GM19395 (cell line): ENCODE measurements at regions not wholly inside any gene's neighbourhood (a gene's known extent, or its start where the extent isn't known, plus 50 kb on each side); places are given as distances from the start of the nearest gene placed in this dataset.
"Not testable (repeated sequence)": the region's sequence is repeated elsewhere in the genome, so short reads cannot be mapped to it uniquely, and the experiment has no call there.

ENCODE experiments used
- ATAC-seq: cut with Tn5 transposase; IDR thresholded peaks from one replicate; pipeline ENCODE4 v1.9.1; 2021; ENCODE audit warnings: mild to moderate bottlenecking, moderate library complexity; ENCODE audit not compliant: unreplicated experiment

DNA sequence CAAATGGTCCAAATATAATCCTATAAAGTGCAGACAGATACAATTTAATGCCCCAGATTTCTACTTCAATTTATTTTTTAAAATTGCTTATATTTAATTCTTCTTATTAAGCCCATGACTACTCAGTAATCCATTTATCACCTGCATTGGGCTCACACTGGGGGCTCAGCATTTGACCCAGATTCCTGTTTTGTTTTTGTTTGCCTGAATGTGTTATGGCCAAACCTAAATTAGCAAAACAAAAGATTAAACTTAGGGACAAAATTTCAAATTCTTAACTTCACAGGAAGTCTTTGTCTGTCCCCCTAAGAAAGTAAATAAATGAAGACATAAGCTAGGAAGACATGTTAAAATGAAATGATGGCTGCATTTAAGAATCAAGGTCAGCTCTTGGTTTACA, 322.3 kb downstream of the RMST start:
- no peak for ATAC-seq

- no peak for ATAC-seq
Measured at GRCh38 chr12:97790281-97790680, 327.7 kb downstream of the RMST start.

DNA sequence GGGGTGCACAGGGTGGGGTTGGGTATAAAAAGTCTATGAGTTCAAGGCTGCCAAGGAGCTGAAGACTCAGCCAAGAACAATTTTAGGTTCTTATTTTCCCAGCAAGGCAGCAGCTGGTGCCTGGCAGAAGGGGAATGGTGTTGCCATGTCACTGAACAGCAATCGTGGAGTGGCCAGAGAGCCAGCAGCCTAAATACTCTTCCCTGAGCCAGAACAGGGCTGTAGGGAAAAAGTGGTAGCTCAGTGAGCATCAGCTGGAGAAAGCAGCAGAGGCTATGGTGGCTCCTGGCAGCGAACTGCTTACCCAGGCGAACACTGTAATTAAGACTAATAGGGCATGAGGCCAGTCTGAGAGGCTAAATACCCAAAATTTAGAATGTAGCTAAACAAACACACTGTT, 334.9 kb downstream of the RMST start:
- no peak for ATAC-seq

- no peak for ATAC-seq
Measured at GRCh38 chr12:97800561-97800960, 338.0 kb downstream of the RMST start.

- ATAC-seq: no peak
Measured at GRCh38 chr12:97801471-97802059, 339.0 kb downstream of the RMST start.

- no peak for ATAC-seq
Measured at GRCh38 chr12:97805146-97805545, 342.5 kb downstream of the RMST start.

GRCh38 chr12:97813301-97813700, 350.7 kb downstream of the RMST start:
- ATAC-seq: no peak

DNA sequence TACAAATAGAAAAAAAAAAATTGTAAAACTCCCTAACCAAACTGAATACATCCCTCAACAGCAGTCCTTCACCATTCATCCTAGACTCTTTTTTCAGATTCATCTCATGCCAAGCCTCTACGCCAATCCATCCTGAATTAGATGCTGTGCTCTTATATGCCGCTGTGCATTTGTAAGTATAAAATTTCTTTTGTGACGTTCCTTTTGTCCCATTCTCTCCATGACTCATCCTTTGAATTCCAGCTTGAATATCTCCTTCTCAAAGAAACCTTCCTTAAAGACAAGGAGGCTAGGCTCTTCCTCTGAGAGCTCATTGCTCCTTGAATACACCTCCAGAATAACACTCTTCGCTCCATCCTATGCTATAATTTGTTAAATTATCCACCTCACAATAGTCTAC, 359.2 kb downstream of the RMST start:
- ATAC-seq: no peak

GRCh38 chr12:97835541-97835940, 372.9 kb downstream of the RMST start:
- no peak for ATAC-seq

DNA sequence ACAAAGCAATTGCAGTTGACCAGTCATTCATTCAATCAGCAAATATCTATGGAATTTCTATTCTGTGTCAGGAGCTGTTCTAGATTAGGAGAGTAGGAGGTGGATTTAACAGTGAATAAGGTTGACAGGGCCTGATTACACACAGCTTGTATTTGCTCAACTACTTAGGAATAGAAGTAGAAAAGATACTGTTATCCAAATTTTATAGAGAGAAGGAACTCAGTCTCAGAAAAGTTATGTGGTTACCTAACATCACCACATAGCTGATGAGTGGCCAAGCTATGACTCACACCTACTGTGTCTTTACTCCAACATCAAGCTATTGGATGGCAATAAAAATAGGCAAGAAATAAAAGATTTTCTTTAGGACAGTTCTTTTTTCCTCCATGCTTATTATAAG, 374.8 kb downstream of the RMST start:
- ATAC-seq: no peak

DNA sequence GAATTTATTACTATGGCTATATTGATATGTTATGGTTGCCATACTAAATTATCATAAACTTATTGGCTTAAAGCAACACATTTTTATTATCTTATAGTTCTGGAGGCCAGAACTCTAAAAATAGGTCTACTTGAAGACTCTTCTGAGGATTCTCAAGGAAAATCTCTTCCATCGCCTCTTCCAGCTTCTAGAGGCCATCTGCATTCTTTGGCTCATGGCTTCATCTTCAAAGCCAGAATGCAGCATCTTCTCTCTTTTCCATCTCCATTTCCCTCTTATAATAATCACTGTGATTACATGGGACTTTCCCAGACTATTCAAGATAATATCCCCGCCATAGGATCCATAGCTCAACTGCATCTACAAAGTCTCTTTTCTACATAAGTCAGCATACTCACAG, 385.4 kb downstream of the RMST start:
- ATAC-seq: no peak

DNA sequence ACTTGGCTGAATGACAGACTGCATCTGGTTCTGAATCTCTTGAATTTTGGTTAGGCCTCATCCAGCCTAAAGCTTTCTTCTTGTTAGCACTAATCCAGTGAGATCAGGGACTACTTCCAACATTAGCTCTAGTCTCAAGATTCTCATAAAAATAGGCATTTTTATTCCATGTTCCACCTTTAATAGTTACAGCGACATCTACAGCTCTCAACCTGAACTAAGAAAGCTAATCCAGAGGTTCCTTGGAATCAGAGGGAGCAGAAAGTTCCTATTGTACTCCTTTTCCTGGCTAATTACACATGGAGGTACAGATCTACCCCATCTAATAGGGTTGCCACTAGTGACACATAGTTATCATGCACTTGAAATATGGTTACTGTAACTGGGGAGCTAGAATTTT, 391.9 kb downstream of the RMST start:
- no peak for ATAC-seq

DNA sequence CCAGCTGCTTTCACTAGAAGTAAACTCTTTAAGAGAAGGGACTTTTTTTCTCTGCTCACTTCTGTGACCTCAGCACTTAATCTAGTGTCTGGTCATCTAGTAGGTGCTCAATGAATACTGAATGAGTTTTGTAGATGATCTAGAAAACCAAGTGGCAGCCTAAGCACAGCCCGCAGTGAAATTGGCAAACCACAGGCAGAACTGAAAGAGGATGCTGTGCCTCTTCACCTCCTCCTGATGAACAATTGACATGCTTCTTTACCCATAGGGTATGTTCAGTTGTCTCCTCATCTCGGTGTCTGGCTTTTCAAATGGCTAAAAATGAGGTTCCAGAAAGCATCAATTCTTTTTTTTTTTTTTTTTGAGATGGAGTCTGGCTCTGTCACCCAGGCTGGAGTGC, 399.5 kb downstream of the RMST start:
- no peak for ATAC-seq

- ATAC-seq: no peak
Measured at GRCh38 chr12:97875064-97875463, 412.5 kb downstream of the RMST start.

DNA sequence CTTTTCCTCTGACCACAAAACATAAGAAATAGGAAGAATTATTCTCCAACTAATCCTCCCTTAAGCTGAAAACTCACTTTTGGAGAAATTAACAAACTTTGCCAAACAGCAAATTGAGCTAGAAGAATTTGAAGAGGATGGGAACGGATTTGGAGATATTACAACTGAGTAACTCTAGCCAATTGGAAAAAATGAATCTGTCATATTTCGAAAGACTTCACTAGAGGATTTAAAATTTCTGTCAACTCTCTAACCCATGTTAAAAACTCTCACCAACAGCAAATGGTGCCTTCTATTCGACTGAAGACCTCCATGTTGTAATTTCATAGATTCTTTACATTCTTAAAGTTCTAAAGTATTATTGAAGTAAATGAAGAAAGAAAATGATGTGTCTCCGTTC, 414.2 kb downstream of the RMST start:
- no peak for ATAC-seq

- ATAC-seq: no peak
Measured at GRCh38 chr12:97877404-97877803, 414.8 kb downstream of the RMST start.

- ATAC-seq: no peak
Measured at GRCh38 chr12:97886511-97887176, 424.0 kb downstream of the RMST start.

- ATAC-seq: not testable (repeated sequence)
Measured at GRCh38 chr12:97897881-97898280, 435.3 kb downstream of the RMST start.

GRCh38 chr12:97899529-97899928, 436.9 kb downstream of the RMST start:
- no peak for ATAC-seq

DNA sequence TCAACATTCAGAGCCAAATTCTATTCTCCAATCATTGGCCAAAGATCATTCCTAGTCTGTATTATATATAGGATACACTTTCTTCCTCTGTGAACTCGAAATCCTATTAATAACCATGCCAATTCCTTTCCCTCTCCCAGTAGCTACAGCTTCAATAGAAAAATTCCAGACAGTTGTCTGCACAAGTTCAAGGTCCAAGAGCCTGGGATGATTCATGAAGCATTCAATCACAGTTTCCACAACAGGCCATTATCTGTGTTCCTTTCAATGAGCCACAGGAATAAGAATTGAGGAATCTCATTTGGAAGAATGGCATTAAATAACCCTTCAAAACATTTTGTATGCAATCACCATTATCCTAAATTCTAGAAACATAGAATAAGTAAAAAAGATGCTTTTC, 437.4 kb downstream of the RMST start:
- no peak for ATAC-seq

DNA sequence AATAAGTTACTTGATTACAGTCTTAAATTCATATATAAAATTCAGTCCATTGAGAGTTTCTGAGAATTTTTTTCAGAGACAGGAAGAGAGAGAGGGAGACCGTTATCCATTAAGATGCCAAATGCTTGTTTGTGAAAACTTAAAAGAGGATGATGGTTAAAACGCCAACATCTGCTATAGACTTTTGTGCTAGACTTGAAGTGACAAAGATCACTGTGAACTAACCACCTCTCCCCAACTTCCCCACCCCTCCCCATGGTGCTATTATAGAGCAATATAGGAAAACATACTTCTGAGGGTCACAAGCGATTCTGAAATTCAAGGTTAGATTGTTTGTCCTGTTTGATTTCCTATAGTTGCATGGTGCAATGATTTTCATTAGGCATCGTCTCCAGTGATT, 440.8 kb downstream of the RMST start:
- ATAC-seq: no peak

- no peak for ATAC-seq
Measured at GRCh38 chr12:97907504-97907903, 444.9 kb downstream of the RMST start.

DNA sequence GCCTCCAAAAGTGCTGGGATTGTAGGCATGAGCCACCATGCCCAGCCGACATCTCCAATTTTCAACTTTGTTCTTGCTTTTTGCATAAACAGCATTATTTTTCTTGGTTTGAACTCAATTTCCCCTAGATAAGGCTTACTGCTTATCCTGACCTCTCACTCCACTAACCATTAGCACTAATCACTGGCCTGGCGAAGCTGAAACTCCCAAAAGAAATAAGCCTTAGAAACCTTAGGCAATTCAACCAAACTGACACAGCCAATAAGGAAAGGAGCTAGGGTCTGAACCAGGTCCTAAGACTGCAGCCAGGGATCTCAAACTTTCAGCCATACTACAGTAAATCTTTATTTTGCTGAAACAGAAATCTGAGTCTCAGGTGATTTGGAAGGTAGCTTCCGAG, 448.0 kb downstream of the RMST start:
- no peak for ATAC-seq
